ENCODE measurements at regions not wholly inside any gene's neighbourhood (a gene's known extent, or its start where the extent isn't known, plus 50 kb on each side); places are given as distances from the start of the nearest gene placed in this dataset.
"Not testable (repeated sequence)": the region's sequence is repeated elsewhere in the genome, so short reads cannot be mapped to it uniquely, and the experiment has no call there.

DNA sequence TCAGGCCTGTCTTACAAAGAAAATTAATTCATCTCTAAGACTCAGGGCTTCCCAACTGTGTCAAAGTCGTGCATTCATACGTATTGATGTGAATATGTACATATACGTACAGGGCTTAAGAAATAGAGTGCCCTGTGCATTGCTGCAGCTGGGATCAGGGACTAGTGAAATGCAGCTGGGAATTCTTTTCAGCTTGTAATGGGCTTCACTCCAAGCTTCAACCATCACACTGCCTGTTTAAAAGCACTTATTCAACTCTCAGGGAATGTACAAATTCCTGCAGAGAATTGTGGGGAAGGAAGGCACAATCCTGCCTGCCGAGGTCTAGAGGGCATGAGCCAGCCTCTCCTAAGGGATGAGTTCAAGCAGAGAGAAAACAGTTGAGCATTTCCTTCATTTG lies 59.6 kb upstream of the MAN2A1 start:
- no peak for DNase-seq
- H3K36me3 Mint-ChIP-seq (ENCODE audit: low read depth), result no peaks in the 10 kb centered on the region
- H3K9me3 Mint-ChIP-seq, result peaks cover 5% of the 10 kb centered on the region
- no peak overlapping the region for H3K4me3 Mint-ChIP-seq
- ChIA-PET CTCF (no interaction called here), POLR2A (no interaction called here)
- H3K27me3 Mint-ChIP-seq, result no peaks in the 10 kb centered on the region
- no peak overlapping the region for H3K27ac Mint-ChIP-seq
- no peaks in the 10 kb centered on the region for H3K4me1 Mint-ChIP-seq

GRCh38 chr5:109628591-109628990 lies 61.1 kb upstream of the MAN2A1 start:
- ChIA-PET POLR2A (no interaction called here), CTCF (no interaction called here)
- Mint-ChIP-seq H3K27me3 (no peaks in the 10 kb centered on the region), H3K4me3 (no peak overlapping the region), H3K36me3 (ENCODE audit: low read depth) (no peaks in the 10 kb centered on the region), H3K9me3 (no peaks in the 10 kb centered on the region), H3K4me1 (no peaks in the 10 kb centered on the region), H3K27ac (no peak overlapping the region)
- DNase-seq, result no peak

GRCh38 chr5:109621266-109621665 lies 68.5 kb upstream of the MAN2A1 start:
- H3K36me3 Mint-ChIP-seq (ENCODE audit: low read depth); H3K4me3 Mint-ChIP-seq; H3K4me1 Mint-ChIP-seq; POLR2A ChIA-PET; H3K9me3 Mint-ChIP-seq; H3K27ac Mint-ChIP-seq; H3K27me3 Mint-ChIP-seq; DNase-seq; CTCF ChIA-PET: not testable (repeated sequence)

GRCh38 chr5:109620651-109621050 lies 69.1 kb upstream of the MAN2A1 start:
- Mint-ChIP-seq H3K27ac (no peak overlapping the region), H3K4me1 (no peaks in the 10 kb centered on the region), H3K4me3 (no peak overlapping the region), H3K9me3 (no peaks in the 10 kb centered on the region), H3K36me3 (ENCODE audit: low read depth) (no peaks in the 10 kb centered on the region), H3K27me3 (no peaks in the 10 kb centered on the region)
- ChIA-PET CTCF (no interaction called here), POLR2A (no interaction called here)
- no peak for DNase-seq

GRCh38 chr5:109619606-109620005 lies 70.1 kb upstream of the MAN2A1 start:
- no peak overlapping the region for H3K27ac Mint-ChIP-seq
- H3K9me3 Mint-ChIP-seq, result no peaks in the 10 kb centered on the region
- no peaks in the 10 kb centered on the region for H3K4me1 Mint-ChIP-seq
- no peak for DNase-seq
- ChIA-PET CTCF (no interaction called here), POLR2A (no interaction called here)
- no peaks in the 10 kb centered on the region for H3K27me3 Mint-ChIP-seq
- H3K4me3 Mint-ChIP-seq, result no peak overlapping the region
- no peaks in the 10 kb centered on the region for H3K36me3 Mint-ChIP-seq (ENCODE audit: low read depth)

DNA sequence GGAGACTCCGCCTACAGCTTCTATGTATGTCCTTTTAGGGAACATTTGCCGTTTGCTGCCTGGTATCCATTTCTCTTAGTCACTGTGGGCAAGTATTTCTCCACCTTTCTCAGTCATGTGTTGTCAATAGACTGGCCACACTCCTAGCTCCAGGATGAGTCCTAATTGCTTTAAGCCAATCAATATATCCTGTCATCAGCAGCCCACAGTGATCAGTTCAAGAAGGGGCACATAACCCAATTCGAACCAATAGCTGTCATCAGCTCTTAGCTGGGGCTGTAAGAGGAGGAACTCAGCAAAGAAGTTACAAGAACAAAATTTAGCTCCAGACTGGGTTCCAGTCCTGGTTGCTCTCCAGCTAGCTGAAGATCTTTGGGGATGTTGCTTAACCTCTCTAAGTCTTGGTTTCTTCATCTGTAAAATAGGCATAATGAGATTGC lies 70.7 kb upstream of the MAN2A1 start:
- no peaks in the 10 kb centered on the region for H3K9me3 Mint-ChIP-seq
- POLR2A ChIA-PET, result no interaction called here
- no peak for DNase-seq
- H3K36me3 Mint-ChIP-seq (ENCODE audit: low read depth), result no peaks in the 10 kb centered on the region
- no peaks in the 10 kb centered on the region for H3K4me1 Mint-ChIP-seq
- H3K27ac Mint-ChIP-seq, result no peak overlapping the region
- H3K27me3 Mint-ChIP-seq, result no peaks in the 10 kb centered on the region
- CTCF ChIA-PET, result no interaction called here
- H3K4me3 Mint-ChIP-seq, result no peak overlapping the region

DNA sequence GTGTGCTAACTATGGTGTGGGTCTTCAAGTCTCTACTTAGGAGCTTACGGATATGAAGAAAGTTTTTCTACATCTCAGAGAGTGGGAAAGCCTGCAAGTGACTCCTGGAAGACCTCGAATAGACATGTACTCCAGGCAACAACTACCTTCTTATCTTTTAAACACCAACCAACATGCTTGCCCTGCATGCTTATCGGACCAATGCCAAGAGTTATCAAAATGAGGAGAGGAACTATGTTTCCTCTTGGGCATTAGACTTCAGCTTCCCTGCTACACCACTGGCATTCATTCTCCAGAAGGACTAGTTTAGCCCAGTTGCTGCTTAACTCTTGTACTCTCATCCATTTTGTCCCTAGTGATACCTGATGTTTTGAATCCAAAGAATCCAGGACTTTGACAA lies 74.7 kb upstream of the MAN2A1 start:
- Mint-ChIP-seq H3K9me3 (no peaks in the 10 kb centered on the region), H3K4me3 (no peak overlapping the region), H3K27me3 (peaks cover 3% of the 10 kb centered on the region), H3K4me1 (no peaks in the 10 kb centered on the region), H3K36me3 (ENCODE audit: low read depth) (no peaks in the 10 kb centered on the region), H3K27ac (no peak overlapping the region)
- CTCF ChIA-PET, result no interaction called here
- POLR2A ChIA-PET, result no interaction called here
- no peak for DNase-seq

DNA sequence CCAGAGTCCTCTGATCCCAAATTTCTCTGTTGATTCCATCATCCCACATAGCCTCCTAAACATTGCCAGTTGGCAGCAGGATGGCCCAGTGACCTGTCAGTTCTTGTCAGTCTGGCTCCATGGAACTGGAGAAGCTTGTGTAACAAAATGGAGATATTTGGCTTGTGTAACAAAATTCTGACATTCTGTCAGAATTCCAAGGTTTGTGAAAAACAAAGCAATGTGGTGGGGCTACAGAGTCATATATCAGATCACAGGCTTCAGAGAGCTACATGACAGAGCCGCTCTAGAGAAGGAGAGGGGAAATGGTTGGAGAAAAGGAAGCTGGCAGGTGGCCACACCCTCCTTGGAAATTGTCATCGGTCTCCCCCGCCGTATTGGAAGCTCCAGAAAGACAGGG lies 75.4 kb upstream of the MAN2A1 start:
- POLR2A ChIA-PET, result no interaction called here
- peaks cover 3% of the 10 kb centered on the region for H3K27me3 Mint-ChIP-seq
- no peaks in the 10 kb centered on the region for H3K9me3 Mint-ChIP-seq
- no peak for DNase-seq
- H3K4me1 Mint-ChIP-seq, result no peaks in the 10 kb centered on the region
- H3K36me3 Mint-ChIP-seq (ENCODE audit: low read depth), result no peaks in the 10 kb centered on the region
- CTCF ChIA-PET, result no interaction called here
- no peak overlapping the region for H3K27ac Mint-ChIP-seq
- no peak overlapping the region for H3K4me3 Mint-ChIP-seq

GRCh38 chr5:109612278-109612905 lies 77.3 kb upstream of the MAN2A1 start:
- DNase-seq, result no peak
- ChIA-PET POLR2A (no interaction called here), CTCF (no interaction called here)
- no peaks in the 10 kb centered on the region for H3K9me3 Mint-ChIP-seq
- H3K4me1 Mint-ChIP-seq, result no peaks in the 10 kb centered on the region
- no peak overlapping the region for H3K27ac Mint-ChIP-seq
- H3K36me3 Mint-ChIP-seq (ENCODE audit: low read depth), result no peaks in the 10 kb centered on the region
- H3K4me3 Mint-ChIP-seq, result no peak overlapping the region
- H3K27me3 Mint-ChIP-seq, result peaks cover 3% of the 10 kb centered on the region

GRCh38 chr5:109611505-109611904 lies 78.2 kb upstream of the MAN2A1 start:
- H3K36me3 Mint-ChIP-seq (ENCODE audit: low read depth), result no peaks in the 10 kb centered on the region
- no peaks in the 10 kb centered on the region for H3K9me3 Mint-ChIP-seq
- DNase-seq, result no peak
- H3K4me3 Mint-ChIP-seq, result no peak overlapping the region
- peaks cover 3% of the 10 kb centered on the region for H3K27me3 Mint-ChIP-seq
- no peaks in the 10 kb centered on the region for H3K4me1 Mint-ChIP-seq
- H3K27ac Mint-ChIP-seq, result no peak overlapping the region
- ChIA-PET CTCF (no interaction called here), POLR2A (no interaction called here)

- Mint-ChIP-seq H3K4me1 (no peaks in the 10 kb centered on the region), H3K27ac (no peak overlapping the region), H3K4me3 (no peak overlapping the region), H3K27me3 (peaks cover 3% of the 10 kb centered on the region), H3K9me3 (no peaks in the 10 kb centered on the region), H3K36me3 (ENCODE audit: low read depth) (no peaks in the 10 kb centered on the region)
- ChIA-PET CTCF (no interaction called here), POLR2A (no interaction called here)
- no peak for DNase-seq
Observed at GRCh38 chr5:109611061-109611460, 78.7 kb upstream of the MAN2A1 start.

DNA sequence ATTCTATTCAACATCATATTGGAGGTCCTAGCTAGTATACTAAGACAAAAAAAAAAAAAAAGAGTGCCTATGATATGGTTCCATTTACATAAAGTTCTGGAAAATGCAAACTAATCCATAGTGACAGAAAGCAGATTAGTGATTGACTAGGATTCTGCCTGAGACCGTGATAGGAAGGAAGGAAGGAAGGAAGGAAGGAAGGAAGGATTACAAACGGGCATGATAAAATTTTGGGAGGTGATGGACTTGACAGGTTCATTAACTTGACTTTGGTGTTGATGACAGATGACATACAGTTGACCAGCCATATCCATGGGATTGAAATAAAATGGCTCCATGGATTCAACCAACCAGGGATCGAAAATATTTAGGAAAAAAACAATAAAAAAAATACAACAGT lies 79.1 kb upstream of the MAN2A1 start:
- POLR2A ChIA-PET, result no interaction called here
- no peak overlapping the region for H3K27ac Mint-ChIP-seq
- no peaks in the 10 kb centered on the region for H3K36me3 Mint-ChIP-seq (ENCODE audit: low read depth)
- CTCF ChIA-PET, result no interaction called here
- H3K27me3 Mint-ChIP-seq, result peaks cover 3% of the 10 kb centered on the region
- no peak for DNase-seq
- no peaks in the 10 kb centered on the region for H3K9me3 Mint-ChIP-seq
- no peak overlapping the region for H3K4me3 Mint-ChIP-seq
- no peaks in the 10 kb centered on the region for H3K4me1 Mint-ChIP-seq

DNA sequence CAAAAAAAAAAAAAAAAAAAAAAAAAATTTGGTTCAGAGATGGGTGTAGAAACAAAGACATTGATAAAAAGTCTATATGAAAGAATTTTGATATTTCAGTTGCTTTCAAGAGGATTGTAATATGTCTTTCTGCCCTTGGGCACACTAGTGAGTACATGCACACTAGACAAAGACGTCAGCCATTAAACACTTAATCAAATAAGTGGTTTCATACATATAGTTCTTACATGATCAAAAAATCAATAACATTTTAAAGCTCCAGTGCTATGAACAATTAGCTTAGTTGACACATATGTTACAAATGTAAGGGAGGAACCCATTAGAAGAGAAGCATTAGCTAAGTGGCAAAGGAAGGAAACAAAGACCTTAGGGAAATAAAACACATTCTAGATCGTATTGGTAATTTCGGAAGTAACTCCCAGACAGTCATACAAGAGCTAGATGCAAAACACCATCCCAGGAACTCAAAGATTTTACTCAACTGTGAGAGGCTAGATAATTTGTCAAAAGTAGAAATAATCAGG lies 84.5 kb upstream of the MAN2A1 start:
- ChIA-PET POLR2A (no interaction called here), CTCF (no interaction called here)
- Mint-ChIP-seq H3K4me3 (no peak overlapping the region), H3K27me3 (no peaks in the 10 kb centered on the region), H3K9me3 (no peaks in the 10 kb centered on the region), H3K27ac (no peak overlapping the region), H3K36me3 (ENCODE audit: low read depth) (no peaks in the 10 kb centered on the region), H3K4me1 (no peaks in the 10 kb centered on the region)
- no peak for DNase-seq

DNA sequence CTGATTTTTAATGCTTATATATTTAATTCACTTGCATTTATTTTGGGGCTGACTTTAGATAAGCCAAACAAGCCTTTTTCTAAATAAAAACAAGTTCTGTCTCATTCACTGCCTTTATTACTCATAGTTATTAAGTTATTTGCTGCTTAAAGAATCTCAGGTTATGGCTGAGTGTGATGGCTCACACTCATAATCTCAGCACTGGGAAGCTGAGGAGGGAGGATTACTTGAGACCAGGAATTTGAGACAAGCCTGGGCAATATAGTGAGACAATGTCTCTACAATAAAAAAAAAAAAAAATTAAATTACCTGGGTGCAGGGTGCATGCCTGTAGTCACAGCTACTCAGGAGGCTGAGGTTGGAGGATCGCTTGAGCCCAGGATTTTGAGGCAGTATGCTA lies 85.0 kb upstream of the MAN2A1 start:
- Mint-ChIP-seq H3K27ac (no peak overlapping the region), H3K9me3 (no peaks in the 10 kb centered on the region), H3K27me3 (no peaks in the 10 kb centered on the region), H3K4me3 (no peak overlapping the region), H3K36me3 (ENCODE audit: low read depth) (no peaks in the 10 kb centered on the region), H3K4me1 (no peaks in the 10 kb centered on the region)
- DNase-seq, result no peak
- ChIA-PET CTCF (no interaction called here), POLR2A (no interaction called here)

GRCh38 chr5:109601736-109602135 lies 88.0 kb upstream of the MAN2A1 start:
- Mint-ChIP-seq H3K4me3 (no peak overlapping the region), H3K27ac (no peak overlapping the region), H3K4me1 (no peaks in the 10 kb centered on the region), H3K27me3 (peaks cover 2% of the 10 kb centered on the region), H3K9me3 (no peaks in the 10 kb centered on the region), H3K36me3 (ENCODE audit: low read depth) (no peaks in the 10 kb centered on the region)
- ChIA-PET CTCF (no interaction called here), POLR2A (no interaction called here)
- no peak for DNase-seq

All from activated CD4-positive, alpha-beta memory T cell treated with anti-CD3 and anti-CD28 coated beads, Interleukin-2, amount 10 ng/mL, durations not matched to agents 7 days and 5 days (primary cell).